ENCODE measurements at regions not wholly inside any gene's neighbourhood (a gene's known extent, or its start where the extent isn't known, plus 50 kb on each side); places are given as distances from the start of the nearest gene placed in this dataset.

- no peaks in the 10 kb centered on the region for H3K9me3 Mint-ChIP-seq
- intact Hi-C loops (cut with micrococcal nuclease) = no loop called here
- H3K4me1 Mint-ChIP-seq = no peaks in the 10 kb centered on the region
- no peak overlapping the region for H3K27ac ChIP-seq (ENCODE audit: low read length)
- no peak overlapping the region for H3K4me3 ChIP-seq (ENCODE audit: low read length)
- H3K36me3 ChIP-seq (ENCODE audit: control insufficient read depth, insufficient read depth, low read length) = no peaks in the 10 kb centered on the region
- H3K4me3 Mint-ChIP-seq = no peak overlapping the region
- no peaks in the 10 kb centered on the region for H3K9me3 ChIP-seq (ENCODE audit: control insufficient read depth, insufficient read depth, low read length)
- no peak for TF ChIP-seq CTCF (IDR thresholded peaks at IDR 0.05)
- no peaks in the 10 kb centered on the region for H3K27me3 ChIP-seq (ENCODE audit: control insufficient read depth, insufficient read depth, low read length)
- no peak overlapping the region for H3K27ac Mint-ChIP-seq
- H3K27me3 Mint-ChIP-seq (ENCODE audit: low read depth in 2 of 2) = peaks cover 0 to 2% of the 10 kb centered on the region in 2 donors
- 76% methylated on average over 3 of the region's 4 CpGs for WGBS (ENCODE audit: insufficient coverage)
- H3K36me3 Mint-ChIP-seq = no peaks in the 10 kb centered on the region
- DNase-seq = no peak
- ATAC-seq = no peak
- no peaks in the 10 kb centered on the region for H3K4me1 ChIP-seq (ENCODE audit: control insufficient read depth, insufficient read depth, low read length)
These were observed 225.2 kb downstream of the NPR3 start for GRCh38 chr5:32936329-32936728.

DNA sequence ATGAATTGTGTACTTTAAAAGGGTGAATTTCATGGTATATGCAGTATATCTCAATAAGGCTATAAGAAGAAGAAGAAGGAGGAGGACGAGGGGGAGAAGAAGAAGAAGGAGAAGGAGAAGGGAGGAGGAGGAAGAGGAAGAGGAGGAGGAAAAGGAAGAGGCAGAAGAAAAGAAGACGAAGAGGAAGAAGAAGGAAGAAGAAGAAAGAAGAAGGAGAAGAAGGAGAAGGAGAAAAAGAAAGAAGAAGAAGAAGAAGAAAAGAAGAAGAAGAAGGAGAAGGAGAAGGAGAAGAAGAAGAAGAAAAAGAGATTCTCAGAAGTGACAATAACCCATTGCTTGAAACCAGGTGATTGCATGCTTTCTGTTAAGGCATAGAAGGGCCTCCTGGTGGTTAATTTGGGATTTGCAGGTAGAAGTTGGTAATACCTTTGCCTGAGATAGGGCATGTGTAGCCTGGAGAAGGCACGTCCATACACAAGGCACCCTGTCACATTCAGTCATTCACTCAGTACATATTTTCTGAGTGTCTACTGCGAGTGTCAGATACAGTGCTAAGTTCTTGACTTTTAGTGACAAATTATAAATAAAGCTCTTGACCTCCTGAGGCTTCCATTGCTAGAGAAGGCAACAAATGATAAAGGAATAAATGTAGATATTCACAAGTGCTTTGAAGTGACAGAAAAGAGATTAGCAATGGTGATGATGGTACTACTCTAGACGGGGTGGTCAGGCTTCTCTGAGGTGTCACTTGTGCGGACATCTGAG is 231.3 kb downstream of the NPR3 start:
- Mint-ChIP-seq H3K27ac (no peak overlapping the region), H3K4me1 (no peaks in the 10 kb centered on the region), H3K9me3 (no peaks in the 10 kb centered on the region), H3K4me3 (no peak overlapping the region), H3K27me3 (ENCODE audit: low read depth in 2 of 2) (peaks cover 0 to 2% of the 10 kb centered on the region in 2 donors), H3K36me3 (no peaks in the 10 kb centered on the region)
- ATAC-seq (peak in 1 of 3 donors; percentile 50), DNase-seq (peak in 1 of 2 donors; percentile 18)
- no peaks in the 10 kb centered on the region for H3K9me3 ChIP-seq (ENCODE audit: control insufficient read depth, insufficient read depth, low read length)
- no peak overlapping the region for H3K4me3 ChIP-seq (ENCODE audit: low read length)
- peak; percentile 52 for TF ChIP-seq CTCF (IDR thresholded peaks at IDR 0.05)
- H3K27ac ChIP-seq (ENCODE audit: low read length) = no peak overlapping the region
- intact Hi-C loops (cut with micrococcal nuclease) = loop anchor here (10.0 kb wide), 1 partner anchor 228 kb away; the partner anchor contains the start of gene NPR3
- WGBS (ENCODE audit: insufficient coverage) = 87% methylated on average over 6 of the region's 6 CpGs
- H3K4me1 ChIP-seq (ENCODE audit: control insufficient read depth, insufficient read depth, low read length) = no peaks in the 10 kb centered on the region
- H3K36me3 ChIP-seq (ENCODE audit: control insufficient read depth, insufficient read depth, low read length) = no peaks in the 10 kb centered on the region
- H3K27me3 ChIP-seq (ENCODE audit: control insufficient read depth, insufficient read depth, low read length) = no peaks in the 10 kb centered on the region

DNA sequence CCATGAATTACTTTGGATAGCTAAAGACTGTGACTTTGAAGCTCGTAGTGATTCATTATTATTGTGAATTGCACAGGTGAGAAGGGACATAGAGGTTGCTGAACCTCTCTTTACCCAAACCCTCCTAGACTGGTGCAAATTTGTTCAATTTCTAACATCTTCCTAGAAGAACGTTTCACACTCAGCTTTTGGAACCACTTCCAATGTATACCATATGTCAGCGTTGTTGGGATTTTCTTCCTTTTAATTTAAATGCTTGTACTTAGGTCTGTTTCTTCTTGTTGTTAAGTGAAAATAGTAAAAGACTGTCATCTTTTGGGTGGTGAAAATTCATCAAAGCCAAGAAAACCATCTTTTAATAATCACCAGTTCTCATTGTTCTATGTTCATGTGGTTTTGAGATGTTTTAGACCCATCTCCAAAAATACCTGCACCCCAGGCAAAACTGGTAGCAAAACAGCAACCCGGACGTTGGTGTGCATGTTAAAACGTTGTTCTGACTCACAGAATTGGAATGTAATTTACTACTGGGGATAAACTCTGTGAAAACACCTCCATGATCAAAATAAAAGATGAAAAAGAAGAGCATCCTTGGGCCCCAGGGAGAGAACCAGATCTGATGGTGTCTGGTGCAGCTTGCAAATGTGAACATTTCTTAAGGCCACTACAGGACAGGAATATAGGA is 238.3 kb downstream of the NPR3 start:
- no peak for TF ChIP-seq CTCF (IDR thresholded peaks at IDR 0.05)

More for the DNA sequence above, 238.3 kb downstream of the NPR3 start:
- Histone ChIP-seq H3K9me3 (ENCODE audit: control insufficient read depth, insufficient read depth, low read length) (no peaks in the 10 kb centered on the region), H3K4me3 (ENCODE audit: low read length) (no peak overlapping the region), H3K27me3 (ENCODE audit: control insufficient read depth, insufficient read depth, low read length) (no peaks in the 10 kb centered on the region), H3K27ac (ENCODE audit: low read length) (no peak overlapping the region), H3K36me3 (ENCODE audit: control insufficient read depth, insufficient read depth, low read length) (no peaks in the 10 kb centered on the region), H3K4me1 (ENCODE audit: control insufficient read depth, insufficient read depth, low read length) (no peaks in the 10 kb centered on the region)
- Mint-ChIP-seq H3K36me3 (no peaks in the 10 kb centered on the region), H3K27ac (no peak overlapping the region), H3K27me3 (ENCODE audit: low read depth in 2 of 2) (peaks cover 0 to 4% of the 10 kb centered on the region in 2 donors), H3K4me1 (no peaks in the 10 kb centered on the region), H3K4me3 (no peak overlapping the region), H3K9me3 (no peaks in the 10 kb centered on the region)
- DNase-seq (no peak), ATAC-seq (no peak)
- intact Hi-C loops (cut with micrococcal nuclease) = loop anchor here (10.0 kb wide), 1 partner anchor 235 kb away; the partner anchor contains the start of gene NPR3
- 77% methylated on average over 5 of the region's 6 CpGs for WGBS (ENCODE audit: insufficient coverage)

Measured in natural killer cell (primary cell).